Urinary bladder (tissue), 3 donors: ENCODE measurements at regions not wholly inside any gene's neighbourhood (a gene's known extent, or its start where the extent isn't known, plus 50 kb on each side); places are given as distances from the start of the nearest gene placed in this dataset.
"Not testable (repeated sequence)": the region's sequence is repeated elsewhere in the genome, so short reads cannot be mapped to it uniquely, and the experiment has no call there.

Experiments
- DNase-seq: peaks from one replicate; pipeline ENCODE4 v3.0.0-alpha.2; 2015; ENCODE audit errors: extremely low spot score
- H3K27ac ChIP-seq: one replicate; pipeline ENCODE4 v1.5.1; 2013; ENCODE audit warnings: low read depth, mild to moderate bottlenecking, moderate library complexity
- H3K36me3 ChIP-seq: one replicate; pipeline ENCODE4 v1.6.1; 2013; ENCODE audit warnings: mild to moderate bottlenecking, moderate library complexity; ENCODE audit not compliant: insufficient read depth
- H3K4me1 ChIP-seq: one replicate; pipeline ENCODE4 v1.6.1; 2013; ENCODE audit warnings: mild to moderate bottlenecking, moderate library complexity; ENCODE audit not compliant: insufficient read depth
- H3K4me3 ChIP-seq: one replicate; pipeline ENCODE4 v1.5.1; 2013; ENCODE audit warnings: low read depth, low read length
- WGBS: extraction: QIAGEN DNeasy Blood & Tissue Kit; methylation state at CpG from one replicate; pipeline ENCODE4 v1.1.7; 2013; 5-methylcytosine and 5-hydroxymethylcytosine counted together
- donor health status: healthy with polysubstance abuse.
- donor health status: healthy.

- 89% methylated on average over 3 of the region's 3 CpGs for WGBS
These were observed 142.4 kb upstream of the ANKRD50 start for GRCh38 chr4:124854968-124855367.

GRCh38 chr4:124851741-124852140 lies 139.2 kb upstream of the ANKRD50 start:
- Histone ChIP-seq H3K4me3 (no peak overlapping the region), H3K27ac (no peak overlapping the region), H3K36me3 (no peaks in the 10 kb centered on the region), H3K4me1 (no peaks in the 10 kb centered on the region)
- no peak for DNase-seq
- WGBS = 73% methylated on average over 2 of the region's 2 CpGs

More at GRCh38 chr4:124854968-124855367, 142.4 kb upstream of the ANKRD50 start:
- no peak for DNase-seq
- no peak overlapping the region for H3K4me3 ChIP-seq
- no peaks in the 10 kb centered on the region for H3K4me1 ChIP-seq
- no peaks in the 10 kb centered on the region for H3K36me3 ChIP-seq
- no peak overlapping the region for H3K27ac ChIP-seq

GRCh38 chr4:124846306-124846705 lies 133.8 kb upstream of the ANKRD50 start:
- no peak for DNase-seq
- Histone ChIP-seq H3K4me3 (no peak overlapping the region), H3K36me3 (no peaks in the 10 kb centered on the region), H3K4me1 (no peaks in the 10 kb centered on the region), H3K27ac (no peak overlapping the region)
- WGBS = 58% methylated on average over 5 of the region's 5 CpGs

- H3K27ac ChIP-seq = no peak overlapping the region
- no peak for DNase-seq
- H3K4me1 ChIP-seq = no peaks in the 10 kb centered on the region
- WGBS = 65% methylated on average over 3 of the region's 3 CpGs
- H3K4me3 ChIP-seq = no peak overlapping the region
- H3K36me3 ChIP-seq = no peaks in the 10 kb centered on the region
These were observed 127.4 kb upstream of the ANKRD50 start for GRCh38 chr4:124839786-124840390.

- WGBS = 94% methylated on average over 5 of the region's 5 CpGs
- DNase-seq = no peak
- Histone ChIP-seq H3K27ac (no peak overlapping the region), H3K4me3 (no peak overlapping the region), H3K36me3 (no peaks in the 10 kb centered on the region), H3K4me1 (no peaks in the 10 kb centered on the region)
These were observed 121.4 kb upstream of the ANKRD50 start for GRCh38 chr4:124833831-124834505.

- H3K27ac ChIP-seq = no peak overlapping the region
- H3K36me3 ChIP-seq = no peaks in the 10 kb centered on the region
- DNase-seq = no peak
- no peak overlapping the region for H3K4me3 ChIP-seq
- H3K4me1 ChIP-seq = no peaks in the 10 kb centered on the region
These were observed 115.8 kb upstream of the ANKRD50 start for GRCh38 chr4:124828382-124828781.

- H3K36me3 ChIP-seq = no peaks in the 10 kb centered on the region
- WGBS = 57% methylated on average over 1 of the region's 1 CpG
- no peak for DNase-seq
These were observed 105.0 kb upstream of the ANKRD50 start for GRCh38 chr4:124817531-124817930.

GRCh38 chr4:124812203-124812602 lies 99.7 kb upstream of the ANKRD50 start:
- not testable (repeated sequence) for DNase-seq, H3K4me1 ChIP-seq, H3K4me3 ChIP-seq, H3K27ac ChIP-seq, H3K36me3 ChIP-seq
- WGBS = 93% methylated on average over 6 of the region's 6 CpGs

More at GRCh38 chr4:124817531-124817930, 105.0 kb upstream of the ANKRD50 start:
- no peak overlapping the region for H3K27ac ChIP-seq
- H3K4me1 ChIP-seq = no peaks in the 10 kb centered on the region
- no peak overlapping the region for H3K4me3 ChIP-seq

GRCh38 chr4:124810827-124811226 lies 98.3 kb upstream of the ANKRD50 start:
- Histone ChIP-seq H3K36me3 (no peaks in the 10 kb centered on the region), H3K27ac (no peak overlapping the region), H3K4me3 (no peak overlapping the region), H3K4me1 (no peaks in the 10 kb centered on the region)
- DNase-seq = no peak

- no peaks in the 10 kb centered on the region for H3K36me3 ChIP-seq
- DNase-seq = no peak
- no peaks in the 10 kb centered on the region for H3K4me1 ChIP-seq
- no peak overlapping the region for H3K4me3 ChIP-seq
- WGBS = 61% methylated on average over 1 of the region's 1 CpG
- no peak overlapping the region for H3K27ac ChIP-seq
These were observed 94.9 kb upstream of the ANKRD50 start for GRCh38 chr4:124807421-124807820.

GRCh38 chr4:124806403-124806802 lies 93.9 kb upstream of the ANKRD50 start:
- Histone ChIP-seq H3K27ac (no peak overlapping the region), H3K4me3 (no peak overlapping the region), H3K36me3 (no peaks in the 10 kb centered on the region), H3K4me1 (no peaks in the 10 kb centered on the region)
- DNase-seq = no peak
- 95% methylated on average over 2 of the region's 2 CpGs for WGBS

- H3K4me1 ChIP-seq = no peaks in the 10 kb centered on the region
- no peak overlapping the region for H3K4me3 ChIP-seq
- no peak for DNase-seq
- H3K36me3 ChIP-seq = no peaks in the 10 kb centered on the region
- H3K27ac ChIP-seq = no peak overlapping the region
These were observed 92.1 kb upstream of the ANKRD50 start for GRCh38 chr4:124804584-124804983.

- Histone ChIP-seq H3K4me1 (no peaks in the 10 kb centered on the region), H3K4me3 (no peak overlapping the region), H3K36me3 (no peaks in the 10 kb centered on the region), H3K27ac (no peak overlapping the region)
- DNase-seq = no peak
- 83% methylated on average over 4 of the region's 4 CpGs for WGBS
These were observed 91.5 kb upstream of the ANKRD50 start for GRCh38 chr4:124804041-124804440.

GRCh38 chr4:124803641-124804040 lies 91.1 kb upstream of the ANKRD50 start:
- H3K4me3 ChIP-seq = no peak overlapping the region
- no peaks in the 10 kb centered on the region for H3K4me1 ChIP-seq
- no peaks in the 10 kb centered on the region for H3K36me3 ChIP-seq
- no peak for DNase-seq
- H3K27ac ChIP-seq = no peak overlapping the region
- WGBS = 90% methylated on average over 1 of the region's 1 CpG
